GM12891 (cell line): ENCODE measurements at regions not wholly inside any gene's neighbourhood (a gene's known extent, or its start where the extent isn't known, plus 50 kb on each side); places are given as distances from the start of the nearest gene placed in this dataset.

ENCODE experiments used
- POLR2A ChIP-seq: IDR thresholded peaks from 2 replicates; pipeline ENCODE4 v1.6.1; 2011; ENCODE audit warnings: low read depth, low read length, control low read depth
- POLR2AphosphoS5 ChIP-seq: IDR thresholded peaks from 2 replicates; pipeline ENCODE4 v1.6.1; 2011; ENCODE audit warnings: low read depth, low read length, control low read depth

GRCh38 chr2:5473635-5474034 is 218.5 kb upstream of the SOX11 start:
- TF ChIP-seq POLR2AphosphoS5, result no peak
- no peak for TF ChIP-seq POLR2A
